Erythroblast (primary cell): ENCODE measurements at regions not wholly inside any gene's neighbourhood (a gene's known extent, or its start where the extent isn't known, plus 50 kb on each side); places are given as distances from the start of the nearest gene placed in this dataset.

Experiments used
- GATA1 ChIP-seq: IDR thresholded peaks from 2 replicates; pipeline ENCODE4 v1.6.1; 2011; ENCODE audit warnings: low read depth, mild to moderate bottlenecking, control low read depth, low read length, moderate library complexity
- POLR2A ChIP-seq: IDR thresholded peaks from 2 replicates; pipeline ENCODE4 v1.6.1; 2011; ENCODE audit warnings: mild to moderate bottlenecking, low read length

- TF ChIP-seq POLR2A (no peak), GATA1 (no peak)
Observed at GRCh38 chr13:106234636-106235035, 300.8 kb downstream of the EFNB2 start.
